Loucy (cell line): ENCODE measurements at regions not wholly inside any gene's neighbourhood (a gene's known extent, or its start where the extent isn't known, plus 50 kb on each side); places are given as distances from the start of the nearest gene placed in this dataset.

ENCODE experiments used
- CTCF ChIP-seq: fragments of 200-600 bp; sonication (generic); conservative IDR thresholded peaks from 2 replicates; pipeline ENCODE4 v1.5.1; 2014; ENCODE audit warnings: mild to moderate bottlenecking, antibody characterized with exemption, low read length
- EZH2phosphoT487 ChIP-seq: fragments of 200-600 bp; IDR thresholded peaks from 2 replicates; pipeline ENCODE4 v1.6.1; 2018; ENCODE audit warnings: antibody characterized with exemption, mild to moderate bottlenecking, moderate library complexity, borderline replicate concordance

GRCh38 chr10:131667561-131667960, 233.2 kb upstream of the PPP2R2D start:
- TF ChIP-seq CTCF = no peak
- TF ChIP-seq EZH2phosphoT487 = no peak
